ENCODE measurements at regions not wholly inside any gene's neighbourhood (a gene's known extent, or its start where the extent isn't known, plus 50 kb on each side); places are given as distances from the start of the nearest gene placed in this dataset.

DNA sequence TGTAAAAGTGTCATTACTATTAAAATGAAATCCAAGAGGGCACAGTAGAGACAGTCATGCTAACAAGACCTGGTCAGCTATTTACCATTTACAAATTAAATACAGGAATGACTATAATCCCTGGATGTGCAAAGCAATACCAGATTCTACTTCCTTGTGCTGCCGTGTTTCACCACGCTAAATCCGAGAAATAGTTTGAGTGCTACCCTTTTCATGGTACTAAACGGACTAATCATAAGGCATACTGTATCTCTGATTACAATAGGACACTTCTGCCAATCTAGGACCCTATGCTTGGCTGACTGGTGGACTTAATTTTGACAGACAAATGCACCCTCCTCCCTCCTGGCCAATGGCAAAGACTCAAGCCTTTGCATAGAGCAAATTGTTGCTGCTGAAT is 63.0 kb upstream of the NR2F2 start:
- TF ChIP-seq, protein P1, sequence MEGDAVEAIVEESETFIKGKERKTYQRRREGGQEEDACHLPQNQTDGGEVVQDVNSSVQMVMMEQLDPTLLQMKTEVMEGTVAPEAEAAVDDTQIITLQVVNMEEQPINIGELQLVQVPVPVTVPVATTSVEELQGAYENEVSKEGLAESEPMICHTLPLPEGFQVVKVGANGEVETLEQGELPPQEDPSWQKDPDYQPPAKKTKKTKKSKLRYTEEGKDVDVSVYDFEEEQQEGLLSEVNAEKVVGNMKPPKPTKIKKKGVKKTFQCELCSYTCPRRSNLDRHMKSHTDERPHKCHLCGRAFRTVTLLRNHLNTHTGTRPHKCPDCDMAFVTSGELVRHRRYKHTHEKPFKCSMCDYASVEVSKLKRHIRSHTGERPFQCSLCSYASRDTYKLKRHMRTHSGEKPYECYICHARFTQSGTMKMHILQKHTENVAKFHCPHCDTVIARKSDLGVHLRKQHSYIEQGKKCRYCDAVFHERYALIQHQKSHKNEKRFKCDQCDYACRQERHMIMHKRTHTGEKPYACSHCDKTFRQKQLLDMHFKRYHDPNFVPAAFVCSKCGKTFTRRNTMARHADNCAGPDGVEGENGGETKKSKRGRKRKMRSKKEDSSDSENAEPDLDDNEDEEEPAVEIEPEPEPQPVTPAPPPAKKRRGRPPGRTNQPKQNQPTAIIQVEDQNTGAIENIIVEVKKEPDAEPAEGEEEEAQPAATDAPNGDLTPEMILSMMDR (conservative IDR thresholded peaks at IDR 0.05 in 1 of 2, IDR thresholded peaks at IDR 0.05 in 1 of 2; ENCODE audit: low read depth in 1 of 2, low read length in 2 of 2): no peak
- no peak for TF ChIP-seq EZH2 (IDR thresholded peaks at IDR 0.05; ENCODE audit: low read length, missing control alignments)

All from fibroblast of lung (primary cell).